ENCODE measurements at regions not wholly inside any gene's neighbourhood (a gene's known extent, or its start where the extent isn't known, plus 50 kb on each side); places are given as distances from the start of the nearest gene placed in this dataset.
"Not testable (repeated sequence)": the region's sequence is repeated elsewhere in the genome, so short reads cannot be mapped to it uniquely, and the experiment has no call there.

DNA sequence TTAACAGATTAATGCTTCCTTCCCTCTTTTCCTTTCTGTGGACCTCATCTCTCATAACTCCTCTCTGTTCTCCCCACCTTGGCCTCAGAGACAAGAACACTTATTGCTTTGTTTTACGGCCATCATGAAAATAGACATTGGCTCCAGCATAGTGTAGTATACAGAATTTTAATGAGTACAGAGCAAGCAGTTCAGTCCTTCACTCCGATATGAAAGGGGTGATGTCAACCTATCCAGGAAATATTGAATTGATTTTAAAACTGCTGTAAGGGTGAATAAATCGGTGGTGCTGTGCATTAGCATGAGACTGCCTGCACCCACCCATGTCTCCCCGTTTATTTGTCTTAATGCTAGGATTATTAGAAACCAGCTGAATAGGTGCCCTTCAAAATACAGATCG, 490.9 kb upstream of the TBL1XR1 start:
- DNase-seq, result no peak

DNA sequence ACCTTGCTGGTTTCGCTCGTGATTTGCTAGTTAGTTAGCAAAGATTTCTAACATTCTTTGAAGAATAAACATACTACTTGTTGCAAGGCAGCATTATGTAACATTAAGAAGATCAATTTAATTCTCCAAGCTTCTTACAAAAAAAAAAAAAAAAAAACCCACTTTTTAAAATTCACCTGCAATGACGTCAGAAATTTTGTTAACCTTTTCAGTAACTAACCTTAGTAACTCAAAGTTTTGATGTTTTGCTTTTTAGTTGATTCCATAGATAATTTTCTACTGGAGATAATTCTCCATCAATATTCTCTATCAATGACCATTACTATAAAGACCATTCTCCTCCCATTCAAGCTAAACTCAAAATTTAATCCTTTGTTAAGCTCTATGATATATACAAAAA, 491.8 kb upstream of the TBL1XR1 start:
- no peak for DNase-seq

DNA sequence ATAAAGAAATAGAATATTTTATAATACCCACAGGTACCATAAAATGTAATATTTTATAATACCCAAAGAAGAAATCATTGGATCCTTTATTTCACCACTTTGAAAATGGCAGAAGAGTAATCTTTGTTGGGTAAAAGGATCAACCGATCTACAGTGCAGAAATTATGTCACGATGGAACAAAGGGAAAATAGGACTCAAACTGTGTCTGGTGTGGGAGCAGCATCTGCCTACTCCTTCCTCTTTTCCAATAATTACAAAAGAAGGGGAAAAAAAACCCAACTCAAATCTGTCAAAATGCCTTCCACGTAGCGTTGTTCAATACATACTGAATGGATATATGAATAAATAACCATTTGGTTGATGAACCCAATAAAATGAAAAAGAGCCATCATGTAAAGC, 492.6 kb upstream of the TBL1XR1 start:
- no peak for DNase-seq

DNA sequence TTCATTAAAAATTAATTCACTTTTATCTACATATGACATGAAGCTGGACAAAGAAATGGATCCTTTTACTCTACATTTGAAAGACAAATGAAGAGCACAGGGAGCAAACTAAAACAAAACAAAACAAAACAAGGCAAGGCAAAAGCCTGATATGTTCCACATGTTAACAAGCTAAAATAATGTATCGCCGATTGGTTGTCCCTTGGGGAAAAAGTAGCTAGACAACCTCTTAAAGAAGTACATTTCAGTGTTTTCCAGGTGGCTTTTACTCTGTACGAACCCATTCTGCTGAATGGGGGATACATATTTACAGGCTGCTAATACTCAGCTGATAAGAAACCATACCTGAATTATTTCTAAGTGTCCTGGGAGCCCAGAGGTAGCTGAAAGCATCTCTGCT, 493.0 kb upstream of the TBL1XR1 start:
- no peak for DNase-seq

DNA sequence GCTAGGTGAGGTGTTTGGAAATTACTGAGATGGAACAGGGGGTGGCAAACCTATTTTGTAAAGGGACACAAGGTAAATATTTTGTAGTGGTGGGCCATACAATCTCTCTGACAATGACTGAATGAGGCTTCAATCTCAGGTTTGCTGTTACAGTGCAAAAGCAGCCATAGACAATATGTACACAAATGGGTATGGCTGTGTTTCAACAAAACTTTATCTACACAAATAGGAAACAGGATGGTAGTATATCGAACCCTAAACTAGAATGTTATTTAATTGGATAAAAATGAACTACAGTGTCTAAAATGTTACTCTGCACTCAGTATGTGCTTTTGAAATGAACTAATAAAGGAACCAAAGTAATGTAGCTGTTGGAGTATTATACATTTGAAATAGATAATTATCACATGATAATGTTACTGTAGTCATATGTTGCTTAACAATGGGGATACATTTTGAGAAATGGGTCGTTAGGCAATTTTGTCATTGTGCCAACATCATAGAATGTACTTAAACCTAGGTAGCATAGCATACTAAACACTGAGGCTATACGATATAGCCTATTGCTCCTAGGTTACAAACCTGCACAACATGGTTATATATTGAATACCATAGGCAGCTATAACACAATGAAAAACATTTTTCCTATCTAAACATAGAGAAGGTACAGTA, 495.2 kb upstream of the TBL1XR1 start:
- peak; percentile 42 for DNase-seq

DNA sequence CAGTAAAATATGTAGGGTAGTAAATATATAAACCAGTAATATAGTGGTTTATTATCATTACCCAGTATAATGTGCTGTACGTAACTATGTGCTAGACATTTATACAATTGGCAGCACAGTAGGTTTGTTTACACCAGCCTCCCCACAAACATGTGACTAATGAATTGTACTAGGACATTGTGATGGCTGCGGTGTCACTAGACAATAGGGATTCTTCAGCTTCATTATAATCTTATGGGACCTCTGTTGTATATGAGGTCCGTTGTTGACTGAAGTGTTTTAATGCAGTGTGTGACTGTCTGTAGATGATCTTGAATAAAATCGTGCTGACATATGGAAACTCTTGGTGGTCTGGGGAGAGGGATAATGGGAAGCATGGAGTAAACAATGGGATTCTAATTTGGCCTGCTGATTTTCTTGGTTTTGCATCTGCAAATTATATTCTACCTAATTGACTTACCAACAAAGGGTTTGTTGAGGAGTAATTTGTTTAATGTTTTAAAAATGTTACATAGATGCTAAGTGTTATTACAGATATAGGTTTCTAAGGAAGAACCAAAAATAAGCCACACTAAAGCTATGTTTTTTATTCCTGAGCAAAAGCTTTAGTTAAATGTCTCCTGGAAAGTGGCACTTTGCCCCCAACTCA, 496.5 kb upstream of the TBL1XR1 start:
- DNase-seq, result no peak

DNA sequence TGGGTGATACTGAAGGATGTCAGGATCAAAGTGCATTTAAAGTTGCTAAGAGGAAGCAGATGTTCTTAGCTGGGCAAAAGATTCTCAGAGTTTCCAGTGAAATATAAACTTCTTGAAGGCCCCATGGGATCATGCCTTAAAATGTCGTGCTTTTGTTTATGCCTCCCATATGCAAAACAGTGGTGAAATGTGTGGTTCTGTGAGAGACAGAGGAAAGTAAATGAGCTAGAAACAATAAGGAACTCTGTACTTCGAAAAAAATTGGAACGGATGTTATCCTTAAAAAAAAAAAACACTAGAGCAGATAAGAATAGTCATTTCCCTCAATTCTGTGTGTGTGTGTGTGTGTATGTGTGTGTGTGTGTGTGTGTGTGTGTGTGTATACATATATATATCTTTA, 497.0 kb upstream of the TBL1XR1 start:
- no peak for DNase-seq

DNA sequence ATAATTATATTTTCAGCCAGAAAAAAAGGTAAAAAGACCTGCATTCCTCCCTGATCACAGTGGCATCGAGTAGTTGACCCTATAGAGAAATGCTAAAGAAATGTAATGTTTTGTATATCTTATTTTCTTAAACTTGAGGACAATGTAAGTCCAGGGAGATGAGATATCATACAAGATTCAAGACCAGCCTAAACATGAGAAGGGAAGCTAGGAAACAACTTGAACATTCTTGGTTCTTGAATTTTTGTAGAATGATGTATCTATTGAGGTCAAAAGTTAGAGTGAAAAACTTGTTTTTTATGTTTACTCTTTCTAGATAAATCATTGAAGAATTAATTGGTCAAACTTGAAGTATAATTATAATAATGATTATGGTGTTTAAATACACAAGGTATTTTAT, 497.7 kb upstream of the TBL1XR1 start:
- DNase-seq, result no peak

DNA sequence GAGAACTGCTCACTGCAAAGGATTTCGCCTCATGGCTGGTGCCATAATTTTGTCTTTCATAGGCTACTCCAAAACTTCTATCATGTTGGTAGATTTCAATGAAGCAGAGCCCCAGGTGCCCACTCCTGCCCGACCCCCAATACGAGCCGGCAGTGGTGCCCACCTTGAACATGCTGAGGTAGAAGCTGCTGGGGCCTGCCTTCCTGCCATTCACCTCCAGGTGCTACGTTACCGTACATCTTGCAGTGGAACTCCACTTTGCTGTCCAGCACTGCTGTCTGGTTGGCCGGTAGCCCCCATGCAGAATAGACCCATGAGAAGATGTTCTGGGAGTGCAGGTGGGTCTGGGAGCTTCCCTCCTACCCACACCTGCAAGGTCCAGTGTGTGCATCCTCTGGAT, 502.8 kb upstream of the TBL1XR1 start:
- no peak for DNase-seq

DNA sequence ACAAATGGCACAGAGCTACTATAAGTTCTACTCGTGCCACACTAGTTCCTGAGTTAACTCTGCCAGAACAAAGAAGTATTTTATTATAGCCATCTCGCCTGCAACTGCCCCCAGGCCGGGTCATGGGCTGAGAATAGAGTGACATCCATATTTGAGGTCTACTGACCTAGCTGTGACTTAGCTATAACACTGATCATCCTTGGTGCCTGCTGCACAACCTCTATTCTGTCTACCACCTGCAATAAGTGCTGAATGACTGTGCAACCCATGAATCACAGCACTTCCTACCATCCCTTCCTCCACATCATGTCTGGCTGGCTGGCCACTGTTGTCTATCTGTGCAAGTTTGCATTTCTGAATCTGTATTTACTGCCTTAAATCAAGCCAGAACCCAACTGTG, 506.5 kb upstream of the TBL1XR1 start:
- no peak for DNase-seq

DNA sequence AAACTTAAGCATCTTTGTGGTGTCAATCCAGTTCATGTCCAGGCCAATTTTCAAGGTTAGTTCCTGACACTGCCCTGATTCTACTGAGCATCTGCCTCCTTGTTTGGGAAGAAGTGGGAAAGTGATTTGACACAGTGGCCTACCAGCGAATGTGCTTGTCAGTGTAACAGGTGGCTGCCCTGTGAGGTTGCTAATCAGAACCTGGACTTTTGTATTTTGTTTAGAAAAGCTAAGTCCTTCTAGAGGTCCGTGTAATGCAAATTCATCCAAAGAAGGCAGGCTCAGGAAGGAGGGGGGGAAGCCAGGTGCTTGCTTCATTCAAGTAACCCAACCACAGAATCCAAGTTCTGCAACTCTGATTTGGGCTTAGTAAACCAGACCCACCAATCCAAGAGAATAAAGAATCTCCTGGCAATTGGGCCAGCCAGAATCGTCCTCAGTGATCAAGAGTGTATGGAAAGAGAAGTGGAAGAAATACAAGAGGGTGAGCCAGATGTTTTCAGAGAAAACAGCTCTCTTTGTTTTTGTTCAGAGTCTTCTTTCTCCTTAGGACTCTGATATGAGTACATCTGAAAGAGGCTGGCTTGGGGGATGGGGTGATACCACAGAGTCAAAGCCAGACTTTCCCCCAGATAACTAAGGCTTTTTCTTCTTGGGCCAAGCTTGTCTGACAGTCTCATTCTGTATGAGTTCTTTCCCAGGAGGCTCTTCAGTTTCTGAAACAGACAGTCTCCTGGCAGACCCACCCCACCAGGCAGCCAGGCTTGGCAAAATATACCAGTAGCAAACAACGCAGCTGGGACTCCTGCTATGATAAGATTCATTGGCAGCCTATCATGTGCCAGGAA, 508.9 kb upstream of the TBL1XR1 start:
- DNase-seq, result no peak

DNA sequence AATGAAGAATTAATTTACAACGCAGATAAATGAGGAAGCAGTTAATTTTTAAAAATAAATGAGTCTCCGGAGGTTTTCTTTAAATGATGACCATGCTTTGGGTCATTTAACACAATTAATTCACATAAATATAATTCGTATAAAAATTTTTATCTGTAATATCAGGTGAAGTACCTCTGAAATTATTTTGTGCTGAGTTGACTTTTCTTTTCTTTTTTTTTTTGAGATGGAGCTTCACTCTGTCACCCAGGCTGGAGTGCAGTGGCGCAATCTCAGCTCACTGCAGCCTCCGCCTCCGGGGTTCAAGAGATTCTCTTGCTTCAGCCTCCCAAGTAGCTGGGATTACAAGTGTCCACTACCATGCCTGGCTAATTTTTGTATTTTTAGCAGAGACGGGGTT, 512.2 kb upstream of the TBL1XR1 start:
- DNase-seq, result not testable (repeated sequence)

DNA sequence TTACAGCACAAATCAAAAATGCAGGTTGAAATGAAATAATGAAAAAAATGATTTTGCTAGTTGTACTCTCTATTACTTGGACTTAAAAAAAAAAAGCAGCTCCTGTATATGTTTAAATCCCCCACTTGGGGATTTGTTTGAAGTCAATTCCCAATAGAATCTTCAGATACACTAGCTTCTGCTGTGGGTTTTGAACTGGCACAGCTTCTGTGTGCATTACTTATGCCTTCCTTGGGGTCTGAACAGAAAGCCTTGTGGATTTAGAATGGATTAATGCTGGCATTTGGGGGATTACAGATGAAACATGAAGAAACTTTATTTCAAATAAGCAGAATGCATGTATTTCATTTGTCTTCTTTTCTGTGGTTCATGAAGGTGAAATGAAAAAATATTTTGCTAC, 513.2 kb upstream of the TBL1XR1 start:
- DNase-seq, result no peak

DNA sequence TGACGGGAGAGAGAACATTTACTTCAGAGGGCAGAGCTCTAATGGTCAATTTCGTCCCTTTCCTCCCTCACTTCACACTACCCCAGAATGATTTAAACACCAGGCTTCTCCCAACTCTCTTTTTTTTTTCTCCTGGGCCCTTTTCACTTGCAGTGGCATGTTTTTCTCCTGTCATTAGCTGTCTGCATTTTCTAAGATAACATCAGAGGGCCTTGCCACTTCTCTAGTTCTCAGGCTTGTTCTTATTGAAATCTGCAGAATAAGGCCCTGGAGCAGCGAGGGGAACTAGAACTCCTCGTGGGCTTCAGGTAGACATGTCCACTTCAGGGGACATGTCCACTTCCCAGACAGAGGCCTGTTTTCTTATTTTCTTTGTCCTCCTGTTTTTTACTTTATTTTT, 514.4 kb upstream of the TBL1XR1 start:
- DNase-seq, result no peak

DNA sequence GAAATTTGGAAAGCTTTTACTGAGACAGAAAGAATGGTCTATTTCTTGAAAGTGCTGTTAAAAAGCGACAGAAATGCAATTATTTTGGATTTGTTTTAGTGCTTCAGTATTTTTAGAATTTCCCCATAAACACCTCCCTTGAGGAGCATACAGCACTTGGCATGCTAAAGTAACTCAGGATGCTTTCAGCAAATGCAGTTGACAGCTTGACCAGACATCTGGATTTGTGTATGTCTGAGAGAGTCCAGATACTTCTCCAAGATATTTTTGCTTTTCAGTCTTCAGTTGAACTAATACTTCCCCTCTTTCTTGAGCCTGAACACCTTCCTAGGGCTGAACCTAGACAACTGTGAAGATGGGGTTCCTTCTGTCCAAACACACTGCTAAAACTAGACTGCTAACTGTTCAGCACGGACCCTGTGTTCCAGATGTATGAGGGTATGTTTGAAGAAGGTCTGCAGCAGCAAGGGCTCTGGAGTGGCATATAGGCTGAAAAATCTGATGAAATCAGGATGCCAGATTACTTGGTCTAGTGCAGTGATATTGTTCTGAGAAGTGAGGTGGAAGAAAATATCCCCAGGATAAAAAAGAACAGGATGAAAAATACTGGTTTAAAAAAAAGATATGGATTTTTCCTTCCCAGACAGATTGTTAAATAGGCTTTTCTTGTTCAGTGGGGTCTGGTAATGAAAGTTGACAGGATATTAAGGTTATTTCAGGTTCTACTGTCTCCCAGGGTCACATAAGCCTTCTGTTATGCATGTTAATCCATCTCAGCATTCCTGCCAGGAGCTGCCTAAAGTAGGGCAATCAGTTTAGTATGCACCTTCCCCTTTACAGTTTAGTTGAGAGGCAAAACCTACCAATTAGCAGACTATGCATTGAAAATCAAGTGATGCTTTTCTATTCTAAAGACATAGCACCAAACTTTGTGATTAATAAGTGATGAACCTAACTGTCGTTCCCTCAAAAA, 516.9 kb upstream of the TBL1XR1 start:
- DNase-seq, result no peak

DNA sequence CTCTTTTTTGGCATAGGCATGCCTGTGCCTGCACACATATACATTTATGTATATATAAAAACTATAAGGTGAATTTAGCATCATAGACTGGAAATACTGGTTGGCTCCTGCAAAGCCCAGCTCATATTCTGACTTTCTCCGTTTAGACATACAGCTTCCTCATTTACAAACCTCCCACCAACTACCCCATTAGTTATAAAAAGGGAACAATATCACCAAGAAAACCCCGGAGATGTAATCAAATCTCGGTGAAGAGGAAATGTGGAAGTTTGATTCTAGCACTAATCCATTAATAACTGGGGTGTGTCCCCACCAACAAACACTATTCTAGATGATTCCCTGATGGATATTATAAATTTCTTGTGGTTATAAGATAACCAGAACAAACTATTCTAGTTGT, 517.7 kb upstream of the TBL1XR1 start:
- DNase-seq, result peak; percentile 77

DNA sequence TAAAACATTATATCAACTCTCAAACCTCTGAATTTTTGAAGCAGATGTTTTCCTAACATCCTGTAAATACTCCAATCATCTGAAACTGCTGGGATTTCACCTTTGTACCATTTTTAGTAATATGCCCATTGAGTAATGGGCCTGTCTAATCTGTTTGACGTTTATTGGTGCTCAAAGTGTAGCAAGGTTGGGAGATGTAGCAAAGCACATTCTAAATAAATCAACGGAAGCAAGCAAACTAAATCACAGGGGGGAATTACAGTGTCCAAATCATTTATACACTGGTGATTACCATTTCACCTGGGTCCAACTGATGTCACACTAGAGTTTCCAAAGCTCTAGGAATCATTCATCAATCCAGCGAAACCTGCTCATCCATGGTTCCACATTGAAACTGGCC, 518.7 kb upstream of the TBL1XR1 start:
- DNase-seq, result no peak

DNA sequence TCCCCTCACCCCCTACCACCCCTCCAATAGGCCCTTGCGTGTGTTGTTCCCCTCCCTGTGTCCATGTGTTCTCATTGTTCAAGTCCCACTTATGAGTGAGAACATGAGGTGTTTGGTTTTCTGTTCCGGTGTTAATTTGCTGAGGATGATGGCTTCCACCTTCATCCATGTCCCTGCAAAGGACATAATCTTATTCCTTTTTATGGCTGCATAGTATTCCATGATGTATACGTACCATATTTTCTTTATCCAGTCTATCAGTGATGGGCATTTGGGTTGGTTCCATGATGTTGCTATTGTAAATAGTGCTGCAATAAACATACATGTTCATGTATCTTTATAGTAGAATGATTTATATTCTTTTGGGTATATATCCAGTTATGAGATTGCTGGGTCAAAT, 523.6 kb upstream of the TBL1XR1 start:
- not testable (repeated sequence) for DNase-seq

DNA sequence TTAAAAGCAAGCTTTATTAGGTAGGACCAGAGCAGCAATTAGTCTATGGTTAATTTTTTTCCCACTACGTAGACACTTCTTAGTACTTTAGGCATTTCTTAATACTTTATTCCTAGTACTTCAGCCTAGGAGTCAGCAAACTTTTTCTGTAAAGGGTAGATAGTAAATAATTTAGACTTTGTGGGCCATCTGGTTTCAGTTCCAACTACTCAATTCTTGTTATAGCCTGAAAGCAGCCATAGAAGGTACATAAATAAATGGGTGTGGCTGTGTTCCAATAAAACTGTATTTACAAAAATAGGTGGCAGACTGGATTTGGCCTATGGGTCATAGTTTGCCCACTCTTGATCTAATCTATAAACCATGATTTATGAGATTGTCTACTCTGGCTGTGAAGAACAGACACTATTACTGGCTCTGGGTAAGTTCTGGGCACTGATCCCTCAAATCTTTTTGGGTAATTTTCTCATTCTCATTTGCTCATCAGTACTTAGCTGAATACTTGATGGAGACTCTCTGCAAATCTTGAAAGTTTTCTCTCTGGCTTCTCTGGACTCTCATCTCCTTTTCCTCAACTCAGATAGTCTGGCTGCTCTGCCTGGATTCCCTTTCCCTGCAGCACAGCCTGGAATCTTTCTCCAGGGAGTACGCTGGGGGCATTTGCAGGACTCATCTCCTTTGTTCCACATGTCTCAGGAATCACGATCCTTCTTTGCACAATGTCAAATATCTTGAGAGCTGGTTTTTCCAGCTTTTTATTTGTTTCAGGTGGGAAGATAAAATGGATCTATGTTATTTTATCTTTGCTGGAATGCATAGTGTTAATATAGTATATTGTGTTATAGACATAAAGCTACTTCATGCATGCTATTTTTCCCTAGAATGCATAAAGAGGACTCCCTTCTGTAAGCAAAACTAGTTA, 524.8 kb upstream of the TBL1XR1 start:
- no peak for DNase-seq

DNA sequence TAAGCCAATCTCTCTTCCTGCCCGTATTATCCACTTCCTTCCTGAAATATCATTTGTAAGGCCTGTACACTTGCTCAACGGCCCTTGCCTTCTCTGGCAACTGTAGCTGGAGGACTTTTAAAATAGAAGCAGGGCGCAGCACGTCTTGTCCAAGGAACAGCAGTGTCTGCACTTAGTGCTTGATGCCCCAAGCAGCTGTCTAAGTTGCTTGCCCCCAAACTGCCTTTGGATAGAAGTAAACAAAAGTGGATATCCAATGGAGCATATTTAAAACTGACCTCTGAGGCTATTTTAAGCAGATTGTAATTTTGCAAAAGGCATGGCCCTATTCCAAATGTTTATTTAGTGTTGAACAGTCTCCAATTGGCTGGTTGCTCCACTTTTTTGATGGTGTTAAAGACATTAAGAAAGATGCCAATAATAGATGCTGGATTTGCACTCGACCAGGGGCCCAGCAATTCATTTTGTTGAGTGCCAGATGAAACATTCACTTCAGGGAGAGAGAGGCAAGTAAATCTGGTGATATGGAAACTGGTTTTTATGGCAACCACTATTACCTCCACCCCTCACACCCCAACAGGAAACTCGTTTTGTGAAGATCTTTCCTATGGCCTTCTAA, 526.8 kb upstream of the TBL1XR1 start:
- DNase-seq, result peak; percentile 47

DNA sequence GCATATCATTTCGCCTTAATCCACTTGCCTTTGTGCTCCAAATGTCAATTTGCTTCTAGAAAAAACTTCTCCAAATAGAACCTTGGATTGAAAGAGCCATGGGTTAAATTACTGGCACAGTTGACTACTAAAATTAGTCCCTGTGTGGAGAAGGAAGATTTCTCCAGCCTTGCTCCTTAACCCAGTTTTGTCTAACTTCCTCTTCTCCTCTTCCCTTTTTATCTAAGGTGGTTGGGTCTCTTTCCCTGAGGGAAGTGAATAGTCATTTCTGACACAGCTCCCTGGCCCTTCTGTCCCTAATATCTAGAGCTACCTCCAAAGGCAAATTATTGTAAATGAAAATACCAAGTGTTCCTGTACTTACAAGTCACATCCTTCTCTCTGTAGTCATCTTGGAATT, 527.9 kb upstream of the TBL1XR1 start:
- DNase-seq, result peak; percentile 67
